ENCODE measurements at regions not wholly inside any gene's neighbourhood (a gene's known extent, or its start where the extent isn't known, plus 50 kb on each side); places are given as distances from the start of the nearest gene placed in this dataset.

DNA sequence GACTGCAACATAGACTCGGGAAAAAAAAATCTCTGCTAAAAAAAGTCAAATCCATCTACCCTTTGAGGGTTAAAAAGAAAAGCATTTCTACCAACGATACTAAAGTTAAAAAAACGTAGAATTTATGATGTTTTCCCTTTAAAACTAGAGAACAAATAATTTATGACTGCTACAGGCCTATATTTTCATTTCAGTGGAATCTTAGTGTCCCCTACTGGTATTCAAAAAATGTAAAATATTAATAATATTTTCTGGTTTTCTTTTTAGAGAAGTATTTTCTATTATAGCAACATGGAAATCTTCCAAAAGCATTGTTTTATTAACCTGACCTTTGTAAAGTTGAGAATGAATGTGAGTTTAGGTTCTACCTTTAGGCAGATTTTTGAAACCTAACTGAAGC is 1582.2 kb downstream of the MRPL39 start:
- Histone ChIP-seq H3K27ac (ENCODE audit: low read depth in 1 of 2, low read length in 2 of 2) (no peak overlapping the region), H3K4me1 (ENCODE audit: control insufficient read depth in 4 of 4, insufficient read depth in 4 of 4, low read length in 3 of 4) (no peaks in the 10 kb centered on the region), H3K27me3 (ENCODE audit: control insufficient read depth in 4 of 4, insufficient read depth in 4 of 4, low read length in 3 of 4) (no peaks in the 10 kb centered on the region), H3K9me3 (ENCODE audit: control insufficient read depth in 4 of 4, low read length in 3 of 4) (no peaks in the 10 kb centered on the region), H3K36me3 (ENCODE audit: control insufficient read depth in 4 of 4, insufficient read depth in 3 of 4, low read depth in 1 of 4, low read length in 3 of 4) (no peaks in the 10 kb centered on the region), H3K9ac (ENCODE audit: low read depth in 1 of 2, low read length in 2 of 2) (no peak overlapping the region), H3K4me3 (ENCODE audit: low read depth in 1 of 3, low read length in 3 of 3) (no peak overlapping the region)
- WGBS = 33% methylated on average over 3 of the region's 3 CpGs
- TF ChIP-seq RXRA (IDR thresholded peaks at IDR 0.05) (no peak), NR2F2 (IDR thresholded peaks at IDR 0.05) (no peak), GABPA (IDR thresholded peaks at IDR 0.05 in 1 of 2, conservative IDR thresholded peaks at IDR 0.05 in 1 of 2) (no peak), EGR1 (IDR thresholded peaks at IDR 0.05; ENCODE audit: low read depth in 2 of 2) (no peak), SP1 (IDR thresholded peaks at IDR 0.05) (no peak), HNF4A (conservative IDR thresholded peaks at IDR 0.05) (no peak), RAD21 (IDR thresholded peaks at IDR 0.05) (no peak), HNF4G (IDR thresholded peaks at IDR 0.05) (no peak), JUND (IDR thresholded peaks at IDR 0.05) (no peak), YY1 (IDR thresholded peaks at IDR 0.05) (no peak), TAF1 (conservative IDR thresholded peaks at IDR 0.05) (no peak), FOXA2 (IDR thresholded peaks at IDR 0.05) (no peak)
- TF ChIP-seq, protein P1, sequence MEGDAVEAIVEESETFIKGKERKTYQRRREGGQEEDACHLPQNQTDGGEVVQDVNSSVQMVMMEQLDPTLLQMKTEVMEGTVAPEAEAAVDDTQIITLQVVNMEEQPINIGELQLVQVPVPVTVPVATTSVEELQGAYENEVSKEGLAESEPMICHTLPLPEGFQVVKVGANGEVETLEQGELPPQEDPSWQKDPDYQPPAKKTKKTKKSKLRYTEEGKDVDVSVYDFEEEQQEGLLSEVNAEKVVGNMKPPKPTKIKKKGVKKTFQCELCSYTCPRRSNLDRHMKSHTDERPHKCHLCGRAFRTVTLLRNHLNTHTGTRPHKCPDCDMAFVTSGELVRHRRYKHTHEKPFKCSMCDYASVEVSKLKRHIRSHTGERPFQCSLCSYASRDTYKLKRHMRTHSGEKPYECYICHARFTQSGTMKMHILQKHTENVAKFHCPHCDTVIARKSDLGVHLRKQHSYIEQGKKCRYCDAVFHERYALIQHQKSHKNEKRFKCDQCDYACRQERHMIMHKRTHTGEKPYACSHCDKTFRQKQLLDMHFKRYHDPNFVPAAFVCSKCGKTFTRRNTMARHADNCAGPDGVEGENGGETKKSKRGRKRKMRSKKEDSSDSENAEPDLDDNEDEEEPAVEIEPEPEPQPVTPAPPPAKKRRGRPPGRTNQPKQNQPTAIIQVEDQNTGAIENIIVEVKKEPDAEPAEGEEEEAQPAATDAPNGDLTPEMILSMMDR (IDR thresholded peaks at IDR 0.05; ENCODE audit: low read depth, low read length, missing input control) = no peak
- TF ChIP-seq, protein P2, sequence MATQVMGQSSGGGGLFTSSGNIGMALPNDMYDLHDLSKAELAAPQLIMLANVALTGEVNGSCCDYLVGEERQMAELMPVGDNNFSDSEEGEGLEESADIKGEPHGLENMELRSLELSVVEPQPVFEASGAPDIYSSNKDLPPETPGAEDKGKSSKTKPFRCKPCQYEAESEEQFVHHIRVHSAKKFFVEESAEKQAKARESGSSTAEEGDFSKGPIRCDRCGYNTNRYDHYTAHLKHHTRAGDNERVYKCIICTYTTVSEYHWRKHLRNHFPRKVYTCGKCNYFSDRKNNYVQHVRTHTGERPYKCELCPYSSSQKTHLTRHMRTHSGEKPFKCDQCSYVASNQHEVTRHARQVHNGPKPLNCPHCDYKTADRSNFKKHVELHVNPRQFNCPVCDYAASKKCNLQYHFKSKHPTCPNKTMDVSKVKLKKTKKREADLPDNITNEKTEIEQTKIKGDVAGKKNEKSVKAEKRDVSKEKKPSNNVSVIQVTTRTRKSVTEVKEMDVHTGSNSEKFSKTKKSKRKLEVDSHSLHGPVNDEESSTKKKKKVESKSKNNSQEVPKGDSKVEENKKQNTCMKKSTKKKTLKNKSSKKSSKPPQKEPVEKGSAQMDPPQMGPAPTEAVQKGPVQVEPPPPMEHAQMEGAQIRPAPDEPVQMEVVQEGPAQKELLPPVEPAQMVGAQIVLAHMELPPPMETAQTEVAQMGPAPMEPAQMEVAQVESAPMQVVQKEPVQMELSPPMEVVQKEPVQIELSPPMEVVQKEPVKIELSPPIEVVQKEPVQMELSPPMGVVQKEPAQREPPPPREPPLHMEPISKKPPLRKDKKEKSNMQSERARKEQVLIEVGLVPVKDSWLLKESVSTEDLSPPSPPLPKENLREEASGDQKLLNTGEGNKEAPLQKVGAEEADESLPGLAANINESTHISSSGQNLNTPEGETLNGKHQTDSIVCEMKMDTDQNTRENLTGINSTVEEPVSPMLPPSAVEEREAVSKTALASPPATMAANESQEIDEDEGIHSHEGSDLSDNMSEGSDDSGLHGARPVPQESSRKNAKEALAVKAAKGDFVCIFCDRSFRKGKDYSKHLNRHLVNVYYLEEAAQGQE (IDR thresholded peaks at IDR 0.05) = no peak
- TF ChIP-seq, protein P3, sequence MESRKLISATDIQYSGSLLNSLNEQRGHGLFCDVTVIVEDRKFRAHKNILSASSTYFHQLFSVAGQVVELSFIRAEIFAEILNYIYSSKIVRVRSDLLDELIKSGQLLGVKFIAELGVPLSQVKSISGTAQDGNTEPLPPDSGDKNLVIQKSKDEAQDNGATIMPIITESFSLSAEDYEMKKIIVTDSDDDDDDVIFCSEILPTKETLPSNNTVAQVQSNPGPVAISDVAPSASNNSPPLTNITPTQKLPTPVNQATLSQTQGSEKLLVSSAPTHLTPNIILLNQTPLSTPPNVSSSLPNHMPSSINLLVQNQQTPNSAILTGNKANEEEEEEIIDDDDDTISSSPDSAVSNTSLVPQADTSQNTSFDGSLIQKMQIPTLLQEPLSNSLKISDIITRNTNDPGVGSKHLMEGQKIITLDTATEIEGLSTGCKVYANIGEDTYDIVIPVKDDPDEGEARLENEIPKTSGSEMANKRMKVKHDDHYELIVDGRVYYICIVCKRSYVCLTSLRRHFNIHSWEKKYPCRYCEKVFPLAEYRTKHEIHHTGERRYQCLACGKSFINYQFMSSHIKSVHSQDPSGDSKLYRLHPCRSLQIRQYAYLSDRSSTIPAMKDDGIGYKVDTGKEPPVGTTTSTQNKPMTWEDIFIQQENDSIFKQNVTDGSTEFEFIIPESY (IDR thresholded peaks at IDR 0.05) = no peak
- TF ChIP-seq, protein P4, sequence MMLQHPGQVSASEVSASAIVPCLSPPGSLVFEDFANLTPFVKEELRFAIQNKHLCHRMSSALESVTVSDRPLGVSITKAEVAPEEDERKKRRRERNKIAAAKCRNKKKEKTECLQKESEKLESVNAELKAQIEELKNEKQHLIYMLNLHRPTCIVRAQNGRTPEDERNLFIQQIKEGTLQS (IDR thresholded peaks at IDR 0.05) = no peak
- TF ChIP-seq, protein P5, sequence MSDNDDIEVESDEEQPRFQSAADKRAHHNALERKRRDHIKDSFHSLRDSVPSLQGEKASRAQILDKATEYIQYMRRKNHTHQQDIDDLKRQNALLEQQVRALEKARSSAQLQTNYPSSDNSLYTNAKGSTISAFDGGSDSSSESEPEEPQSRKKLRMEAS (IDR thresholded peaks at IDR 0.05) = no peak
- no peak for DNase-seq (ENCODE audit: low spot score)

DNA sequence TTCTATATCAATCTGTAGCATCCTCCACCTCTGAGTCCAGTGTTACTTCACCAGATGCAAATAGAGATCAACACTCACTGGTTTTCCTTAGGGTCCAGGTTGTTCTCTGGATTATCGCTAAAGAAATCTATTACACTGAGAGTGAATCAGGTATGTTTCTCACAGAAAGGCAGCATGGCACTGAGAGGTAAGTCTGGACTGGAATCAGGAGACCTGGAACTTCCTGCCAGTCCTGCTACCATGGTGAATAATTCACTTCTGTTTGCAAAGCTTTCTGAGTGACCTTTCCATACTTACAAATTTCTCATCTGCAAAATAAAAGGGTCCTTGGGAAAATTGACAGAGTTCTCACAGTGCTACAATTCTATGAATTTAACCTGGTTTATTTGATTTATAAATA is 1583.3 kb downstream of the MRPL39 start:
- WGBS = 86% methylated on average over 1 of the region's 1 CpG
- TF ChIP-seq YY1 (IDR thresholded peaks at IDR 0.05) (no peak), FOXA1 (IDR thresholded peaks at IDR 0.05) (no peak), TAF1 (conservative IDR thresholded peaks at IDR 0.05) (no peak), GABPA (IDR thresholded peaks at IDR 0.05 in 1 of 2, conservative IDR thresholded peaks at IDR 0.05 in 1 of 2) (no peak), HNF4G (IDR thresholded peaks at IDR 0.05) (no peak), HNF4A (conservative IDR thresholded peaks at IDR 0.05) (no peak), FOXA2 (IDR thresholded peaks at IDR 0.05) (no peak), JUND (IDR thresholded peaks at IDR 0.05) (no peak)
- TF ChIP-seq, protein P2 (IDR thresholded peaks at IDR 0.05) = no peak
- TF ChIP-seq, protein P5 (IDR thresholded peaks at IDR 0.05) = no peak
- TF ChIP-seq, protein P3 (IDR thresholded peaks at IDR 0.05) = no peak

More for the DNA sequence above, 1583.3 kb downstream of the MRPL39 start:
- DNase-seq (ENCODE audit: low spot score) = no peak
- Histone ChIP-seq H3K27ac (ENCODE audit: low read depth in 1 of 2, low read length in 2 of 2) (no peak overlapping the region), H3K9me3 (ENCODE audit: control insufficient read depth in 4 of 4, low read length in 3 of 4) (peaks cover 0 to 1% (median 0%) of the 10 kb centered on the region in 4 donors), H3K9ac (ENCODE audit: low read depth in 1 of 2, low read length in 2 of 2) (no peak overlapping the region), H3K4me1 (ENCODE audit: control insufficient read depth in 4 of 4, insufficient read depth in 4 of 4, low read length in 3 of 4) (no peaks in the 10 kb centered on the region), H3K36me3 (ENCODE audit: control insufficient read depth in 4 of 4, insufficient read depth in 3 of 4, low read depth in 1 of 4, low read length in 3 of 4) (no peaks in the 10 kb centered on the region), H3K4me3 (ENCODE audit: low read depth in 1 of 3, low read length in 3 of 3) (no peak overlapping the region), H3K27me3 (ENCODE audit: control insufficient read depth in 4 of 4, insufficient read depth in 4 of 4, low read length in 3 of 4) (no peaks in the 10 kb centered on the region)
